WTC11 (cell line): ENCODE measurements at regions not wholly inside any gene's neighbourhood (a gene's known extent, or its start where the extent isn't known, plus 50 kb on each side); places are given as distances from the start of the nearest gene placed in this dataset.

Source experiments
- ATAC-seq: fragments of 200-7000 bp; cut with Tn5 transposase; 2 replicates; pipeline ENCODE4 v1.10.0; 2021; ENCODE audit warnings: mild to moderate bottlenecking, moderate library complexity
- CTCF ChIA-PET: fragments of 300-600 bp; sonication (Branson Sonifier 250); formaldehyde crosslinking; loops from one replicate; lab custom pipeline; 2021; ENCODE audit warnings: antibody characterized with exemption; lab: Charles Lee
- POLR2A ChIA-PET: fragments of 350-600 bp; sonication (Branson Sonifier 250); formaldehyde crosslinking; loops from one replicate; lab custom pipeline; 2021; ENCODE audit warnings: antibody characterized with exemption; lab: Charles Lee
- DNase-seq: peaks from one replicate; pipeline ENCODE4 v3.0.0; 2021; ENCODE audit warnings: low spot score
- H3K27ac Mint-ChIP-seq: 2 replicates; pipeline ENCODE4 v1.8.0; 2021; ENCODE audit warnings: mixed read lengths
- H3K27me3 Mint-ChIP-seq: 2 replicates; pipeline ENCODE4 v1.8.0; 2021; ENCODE audit warnings: low read depth, mild to moderate bottlenecking, moderate library complexity, mixed read lengths
- H3K36me3 Mint-ChIP-seq: 2 replicates; pipeline ENCODE4 v1.8.0; 2021; ENCODE audit warnings: mixed read lengths
- H3K4me1 Mint-ChIP-seq: 2 replicates; pipeline ENCODE4 v1.8.0; 2022; ENCODE audit warnings: mixed read lengths
- H3K4me3 Mint-ChIP-seq: 2 replicates; pipeline ENCODE4 v1.8.0; 2021; ENCODE audit warnings: mild to moderate bottlenecking, moderate library complexity, mixed read lengths
- H3K9me3 Mint-ChIP-seq: 2 replicates; pipeline ENCODE4 v1.8.0; 2021; ENCODE audit warnings: mixed read lengths
- CBFB ChIP-seq: sonication (generic); formaldehyde crosslinking; IDR thresholded peaks from 2 replicates; pipeline ENCODE4 v1.8.1; 2022; ENCODE audit warnings: mild to moderate bottlenecking, low read depth, missing genetic modification reagents
- CREM ChIP-seq: sonication (generic); formaldehyde crosslinking; IDR thresholded peaks from 2 replicates; pipeline ENCODE4 v1.8.1; 2022; ENCODE audit warnings: mild to moderate bottlenecking, missing genetic modification reagents, moderate library complexity
- E2F1 ChIP-seq: sonication (generic); formaldehyde crosslinking; IDR thresholded peaks from 2 replicates; pipeline ENCODE4 v1.8.0; 2022; ENCODE audit warnings: mild to moderate bottlenecking, missing genetic modification reagents
- HMGA2 ChIP-seq: fragments of 250-450 bp; sonication (Bioruptor Pico); IDR thresholded peaks from 2 replicates; pipeline ENCODE4 v1.4.0; 2021; ENCODE audit warnings: mild to moderate bottlenecking, moderate library complexity
- JUN ChIP-seq: sonication (generic); formaldehyde crosslinking; IDR thresholded peaks from 2 replicates; pipeline ENCODE4 v1.8.0; 2023; ENCODE audit warnings: mild to moderate bottlenecking, missing genetic modification reagents
- PRDM15 ChIP-seq: sonication (generic); formaldehyde crosslinking; IDR thresholded peaks from 2 replicates; pipeline ENCODE4 v1.8.0; 2022; ENCODE audit warnings: missing genetic modification reagents
- RORB ChIP-seq: fragments of 250-450 bp; sonication (Bioruptor Pico); IDR thresholded peaks from 2 replicates; pipeline ENCODE4 v1.9.0; 2021; ENCODE audit warnings: mild to moderate bottlenecking
- SP1 ChIP-seq: sonication (generic); formaldehyde crosslinking; conservative IDR thresholded peaks from 2 replicates; pipeline ENCODE4 v1.8.1; 2022; ENCODE audit warnings: missing genetic modification reagents
- STAT6 ChIP-seq: sonication (generic); formaldehyde crosslinking; conservative IDR thresholded peaks from 2 replicates; pipeline ENCODE4 v1.8.1; 2023; ENCODE audit warnings: mild to moderate bottlenecking, low read depth, missing genetic modification reagents, moderate library complexity
- USF1 ChIP-seq: sonication (generic); formaldehyde crosslinking; IDR thresholded peaks from 2 replicates; pipeline ENCODE4 v1.8.0; 2022; ENCODE audit warnings: mild to moderate bottlenecking, missing genetic modification reagents
- ZNF263 ChIP-seq: sonication (generic); formaldehyde crosslinking; IDR thresholded peaks from 2 replicates; pipeline ENCODE4 v1.8.1; 2022; ENCODE audit warnings: low read depth, mild to moderate bottlenecking, moderate library complexity, missing genetic modification reagents
- ZNF281 ChIP-seq: sonication (generic); formaldehyde crosslinking; IDR thresholded peaks from 2 replicates; pipeline ENCODE4 v1.8.0; 2023; ENCODE audit warnings: mild to moderate bottlenecking, missing genetic modification reagents
- ZNF532 ChIP-seq: fragments of 250-450 bp; sonication (Bioruptor Pico); IDR thresholded peaks from 2 replicates; pipeline ENCODE4 v1.9.0; 2021; ENCODE audit warnings: mild to moderate bottlenecking, borderline replicate concordance
- ZNF671 ChIP-seq: fragments of 250-450 bp; sonication (Bioruptor Pico); IDR thresholded peaks from 2 replicates; pipeline ENCODE4 v1.8.0; 2021; ENCODE audit warnings: mild to moderate bottlenecking

- TF ChIP-seq ZNF281 (CRISPR knock-in tag) = no peak
Measured at GRCh38 chr11:19352072-19352770, 111.5 kb upstream of the E2F8 start (continued).

- ChIA-PET POLR2A (interaction anchor here (0.6 kb wide), 2 partner anchors 53 to 254 kb away, joined by 4 read pairs; no protein-coding TSS in a partner anchor), CTCF (no interaction called here)
- TF ChIP-seq RORB (no peak), SP1 (CRISPR knock-in tag) (no peak), CREM (CRISPR knock-in tag) (no peak), ZNF532 (no peak), JUN (CRISPR knock-in tag) (no peak), HMGA2 (CRISPR knock-in tag) (no peak), STAT6 (no peak), ZNF263 (no peak), E2F1 (CRISPR knock-in tag) (no peak), ZNF671 (CRISPR knock-in tag) (no peak), CBFB (no peak), USF1 (CRISPR knock-in tag) (no peak), PRDM15 (CRISPR knock-in tag) (no peak)
- Mint-ChIP-seq H3K4me3 (no peak overlapping the region), H3K27me3 (peaks cover 34% of the 10 kb centered on the region), H3K9me3 (no peaks in the 10 kb centered on the region), H3K4me1 (peaks cover 10% of the 10 kb centered on the region), H3K27ac (no peak overlapping the region), H3K36me3 (no peaks in the 10 kb centered on the region)
- no peak for DNase-seq
- no peak for ATAC-seq
Measured at GRCh38 chr11:19351426-19351825, 110.7 kb upstream of the E2F8 start.
